Kasumi-1 (cell line): ENCODE measurements at regions not wholly inside any gene's neighbourhood (a gene's known extent, or its start where the extent isn't known, plus 50 kb on each side); places are given as distances from the start of the nearest gene placed in this dataset.

ENCODE experiments used
- DNase-seq, 2 experiments: peaks; one replicate each; lab custom pipeline; 2025; lab: John Stamatoyannopoulos, UW

DNA sequence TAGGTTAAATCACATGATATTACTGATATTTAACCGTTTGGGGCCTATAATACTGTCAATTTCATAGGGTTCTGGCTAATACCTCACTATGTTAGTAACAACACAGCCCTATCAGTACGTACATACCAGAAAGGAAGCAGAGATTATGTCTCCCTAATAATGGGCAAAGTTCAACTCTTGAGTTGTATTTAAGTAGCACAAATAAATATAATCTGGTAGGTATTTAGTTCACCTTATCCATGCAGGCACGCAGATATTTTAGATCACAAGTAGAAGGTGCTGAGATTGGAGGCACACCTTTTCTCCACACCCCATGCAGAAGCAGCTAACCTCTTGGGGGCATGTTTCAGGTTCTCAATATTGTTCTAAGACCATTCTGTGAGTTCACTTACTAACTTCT, 118.9 kb downstream of the IRS1 start:
- no peak for DNase-seq

DNA sequence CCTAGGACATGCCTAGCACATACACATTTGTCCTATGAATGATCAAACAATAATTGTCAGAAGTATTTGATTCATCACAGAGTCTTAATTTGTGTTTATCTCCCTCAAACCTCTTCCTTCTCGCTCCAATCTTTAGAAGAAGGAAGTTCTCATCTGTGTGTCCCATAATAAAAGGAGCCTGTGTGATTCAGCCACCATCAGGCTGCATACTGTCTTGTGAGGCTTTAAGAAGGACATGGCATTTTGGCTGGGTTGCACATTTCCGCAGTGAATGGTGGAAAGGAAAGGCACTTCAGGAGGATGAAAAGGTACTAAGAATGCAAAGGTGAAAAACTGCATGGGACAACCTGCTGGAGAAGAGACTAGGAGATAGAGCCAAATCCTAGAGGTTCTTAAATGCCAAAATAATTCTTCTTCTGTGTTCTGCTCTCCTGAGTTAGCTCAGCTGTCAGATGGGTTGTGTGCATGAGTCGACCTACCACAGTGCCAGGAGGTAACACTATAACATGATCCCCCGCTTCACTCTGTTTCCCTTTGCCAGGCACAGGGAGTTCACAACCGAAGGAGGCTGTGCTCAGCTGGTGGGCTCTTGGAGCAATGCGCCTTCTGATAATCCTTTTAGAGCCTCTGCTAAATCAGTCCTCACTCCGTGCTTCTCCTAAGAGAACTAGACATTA, 120.1 kb downstream of the IRS1 start:
- no peak for DNase-seq

DNA sequence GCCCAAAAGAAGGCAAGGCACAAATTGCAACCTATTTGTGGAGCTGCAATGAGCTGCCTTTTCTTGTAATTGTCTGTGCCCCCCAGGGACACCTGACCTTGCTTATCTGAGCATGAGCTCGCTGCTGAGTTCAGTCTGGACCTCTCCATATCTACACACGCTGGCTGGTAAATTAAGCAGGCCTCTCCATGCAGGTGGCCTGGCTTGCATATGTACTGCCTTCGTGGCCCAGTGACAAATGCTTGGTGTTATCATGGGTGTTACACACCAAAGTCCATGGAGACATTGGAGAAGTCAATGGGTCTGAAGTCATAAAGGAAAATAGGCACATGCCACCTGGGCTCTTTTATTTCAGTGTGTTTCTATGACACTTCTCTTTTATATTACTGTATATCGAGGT, 121.2 kb downstream of the IRS1 start:
- DNase-seq = no peak

DNA sequence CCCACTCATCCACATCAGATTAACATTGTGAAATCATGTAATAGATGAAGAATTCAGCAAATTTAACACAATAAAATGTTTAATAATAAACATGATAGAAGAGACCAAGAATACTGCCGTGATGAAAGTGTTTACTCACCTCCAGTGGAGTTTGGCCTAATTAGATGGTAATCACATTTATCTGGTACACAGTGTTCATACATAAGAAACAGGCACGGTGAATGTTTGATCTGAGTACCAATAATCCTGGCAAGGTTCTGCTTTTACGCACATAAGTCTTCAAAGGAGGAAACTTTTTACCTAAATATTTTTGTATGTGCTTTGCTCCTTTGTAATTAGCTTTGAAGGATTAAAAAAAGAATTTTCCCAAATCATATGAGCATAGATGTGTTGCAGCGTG, 122.5 kb downstream of the IRS1 start:
- no peak for DNase-seq

DNA sequence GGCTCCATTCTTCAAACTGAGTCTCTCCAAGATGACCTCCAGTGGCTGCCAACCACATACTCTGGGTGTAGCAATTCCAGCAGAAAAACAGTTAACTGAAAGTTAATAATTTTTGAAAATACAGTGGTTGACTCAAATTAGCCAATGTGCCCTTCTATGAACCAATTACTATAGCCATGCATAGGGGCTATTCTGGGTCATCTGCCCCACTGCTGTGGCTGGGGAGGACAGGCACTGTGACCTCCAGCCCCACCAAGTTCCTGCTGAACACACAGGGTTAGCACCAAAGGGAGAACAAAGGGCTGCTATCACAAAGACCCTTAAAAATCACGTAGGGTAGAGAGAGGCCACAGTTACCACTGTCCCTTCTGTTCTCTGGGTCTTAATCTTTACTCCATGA, 123.0 kb downstream of the IRS1 start:
- DNase-seq = no peak

DNA sequence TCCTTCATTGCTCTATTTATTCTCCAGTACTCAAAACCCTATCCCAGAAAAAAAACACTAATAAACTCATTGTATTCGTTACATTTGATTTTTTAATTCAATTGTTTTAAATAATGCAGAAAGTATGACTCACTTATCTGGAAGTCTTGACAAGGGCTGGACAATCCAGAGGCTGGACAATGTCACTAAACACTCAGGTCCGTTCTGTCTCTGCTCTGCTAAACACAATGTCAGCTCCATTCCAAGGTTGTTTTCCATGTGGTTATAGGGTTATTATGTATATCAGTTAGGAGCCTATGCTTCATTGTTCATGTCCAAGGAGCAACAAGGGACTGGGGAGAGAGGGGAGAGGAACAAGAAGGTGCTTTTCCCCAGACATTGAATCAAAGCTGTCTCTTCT, 125.5 kb downstream of the IRS1 start:
- no peak for DNase-seq

DNA sequence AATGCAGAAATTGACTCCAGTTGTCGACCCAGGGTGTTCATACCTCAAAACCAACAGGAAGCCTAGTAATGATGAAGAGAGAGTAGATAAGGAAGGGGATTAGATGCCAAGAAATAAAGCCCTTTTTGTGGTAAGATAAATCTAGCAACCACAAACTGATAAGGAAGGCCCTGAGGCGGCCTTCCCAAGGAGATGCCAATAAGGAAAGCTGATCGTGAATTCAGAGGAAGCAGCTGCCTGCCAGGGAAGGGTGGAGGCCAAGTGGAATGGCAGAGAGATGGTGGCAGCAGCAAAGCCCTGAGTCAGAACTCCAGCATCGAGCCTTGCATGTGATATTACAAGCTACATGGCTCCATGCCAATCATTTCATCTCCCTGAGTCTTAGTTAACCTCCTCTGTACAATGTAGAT, 126.3 kb downstream of the IRS1 start:
- DNase-seq = peak; percentile 8 to 17

DNA sequence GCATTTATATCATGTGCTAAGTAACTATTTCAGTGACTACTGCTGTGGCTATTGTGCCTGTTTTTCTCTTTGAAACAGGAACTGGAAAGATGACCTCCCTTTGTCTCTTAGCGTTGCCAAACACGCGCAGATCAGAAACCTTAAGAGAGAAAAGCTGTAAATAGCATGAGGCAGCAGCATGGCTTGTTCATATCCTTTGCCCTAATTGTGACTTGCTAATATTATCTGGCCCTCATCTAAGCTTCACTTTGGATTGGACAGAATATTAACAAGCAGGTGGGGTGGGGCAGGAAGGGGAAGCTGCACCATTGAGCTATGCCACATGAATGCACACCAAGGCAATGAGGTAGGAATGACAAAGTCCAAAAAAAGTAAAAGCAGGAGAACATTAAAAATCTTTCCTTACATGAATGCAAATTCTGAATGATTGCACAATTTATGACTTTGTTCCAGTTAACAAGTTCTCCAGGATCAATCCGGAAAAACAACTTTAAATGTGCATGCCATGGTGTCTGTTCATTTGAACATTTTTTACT, 128.4 kb downstream of the IRS1 start:
- DNase-seq = no peak

DNA sequence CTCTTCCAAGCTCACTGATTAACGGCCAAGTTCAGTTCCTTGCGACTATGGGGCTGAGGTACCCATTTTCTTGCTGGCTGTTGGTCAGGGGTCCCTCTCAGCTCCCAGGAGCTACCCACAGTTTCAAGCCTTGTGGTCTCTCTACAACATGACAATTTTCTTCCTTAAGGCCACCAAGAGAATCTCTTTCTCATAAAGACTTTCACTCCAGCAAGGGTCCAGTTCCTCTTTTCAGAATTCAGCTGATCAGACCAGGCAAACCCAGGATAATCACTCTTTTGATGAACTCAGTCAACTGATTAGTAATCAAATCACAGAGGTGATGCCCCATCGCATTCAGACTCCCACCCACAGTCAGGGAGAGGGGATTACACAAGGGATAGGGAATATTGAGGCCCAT, 129.7 kb downstream of the IRS1 start:
- DNase-seq = no peak

DNA sequence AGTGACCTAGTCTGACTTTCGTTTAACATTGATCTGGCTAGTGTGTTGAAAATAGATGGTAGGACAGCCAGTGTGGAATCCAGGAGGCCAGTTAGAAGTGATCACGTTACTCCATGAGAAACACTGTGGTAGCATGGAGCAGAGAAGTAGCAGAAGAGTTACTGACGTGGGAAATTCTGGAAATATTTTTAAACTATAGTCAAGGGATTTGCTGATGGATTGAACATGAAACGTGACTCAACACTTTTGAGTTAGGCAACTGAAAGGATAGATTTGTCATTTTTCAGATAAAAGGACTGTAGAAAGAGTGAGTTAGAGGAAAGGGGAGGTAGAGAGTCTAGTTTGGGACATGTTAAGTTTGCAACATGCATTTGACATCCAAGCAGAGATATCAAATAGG, 130.4 kb downstream of the IRS1 start:
- DNase-seq = no peak

DNA sequence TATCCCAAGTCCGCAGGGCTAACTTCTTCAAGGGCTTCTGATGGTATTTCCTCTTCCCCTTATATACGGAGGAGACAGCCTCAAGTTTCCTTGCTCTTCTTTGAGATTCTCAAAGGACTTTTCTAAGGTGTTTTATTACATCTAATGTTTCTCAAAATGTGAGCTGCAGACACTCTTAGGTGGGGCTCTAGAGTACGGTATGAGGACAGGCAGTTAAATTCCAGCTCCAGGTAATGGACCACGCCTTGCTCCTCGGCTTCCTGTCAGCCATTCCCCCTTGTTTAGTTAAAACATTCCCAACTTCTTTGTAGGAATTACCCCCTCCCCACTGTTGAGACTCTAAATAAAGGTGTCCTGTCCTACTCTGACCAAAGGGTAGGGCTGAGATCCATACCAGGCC, 131.9 kb downstream of the IRS1 start:
- no peak for DNase-seq

DNA sequence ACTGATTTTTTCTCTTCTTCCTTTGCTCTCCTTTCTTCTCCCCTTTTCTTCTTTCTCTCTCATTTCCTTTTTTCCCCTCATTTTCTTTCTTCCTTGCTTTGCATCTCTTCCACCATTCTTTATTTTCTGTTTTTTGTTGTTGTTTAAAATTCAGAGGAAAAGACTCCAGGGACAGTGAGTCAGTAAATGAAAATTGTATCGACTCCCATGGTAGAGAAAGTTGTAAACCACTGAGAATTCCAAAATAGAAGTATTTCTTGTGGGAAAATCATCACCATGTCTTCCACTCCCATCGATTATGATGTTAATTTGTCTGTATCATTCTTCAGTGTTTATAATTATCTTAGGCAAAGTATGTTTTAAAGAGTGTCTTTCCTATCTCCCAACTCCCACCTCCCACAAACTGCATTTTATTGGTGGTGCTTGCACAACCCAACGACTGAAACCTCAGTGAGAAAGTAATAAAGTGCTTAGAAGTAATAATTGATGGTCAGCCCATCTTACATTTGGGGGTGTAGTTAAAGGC, 134.3 kb downstream of the IRS1 start:
- DNase-seq = no peak

DNA sequence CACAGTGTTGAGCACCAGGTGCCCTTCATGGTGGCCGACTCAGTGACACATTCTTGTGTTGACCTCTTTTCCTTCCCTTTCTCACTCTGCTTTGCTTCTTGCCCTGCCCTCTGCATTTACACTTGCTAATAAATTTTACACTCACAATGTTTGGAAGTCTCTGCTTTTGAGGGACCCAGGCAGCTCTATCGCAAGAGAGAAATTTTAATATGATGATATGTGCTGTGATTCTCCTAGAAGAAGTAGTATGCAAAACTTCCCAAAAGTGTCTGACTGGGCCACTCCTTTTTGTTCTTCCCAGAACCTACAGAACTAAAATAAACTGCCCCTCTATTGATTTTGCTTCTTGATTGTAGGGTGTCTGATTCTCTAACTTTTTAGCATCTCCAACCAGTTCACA, 135.0 kb downstream of the IRS1 start:
- no peak for DNase-seq

DNA sequence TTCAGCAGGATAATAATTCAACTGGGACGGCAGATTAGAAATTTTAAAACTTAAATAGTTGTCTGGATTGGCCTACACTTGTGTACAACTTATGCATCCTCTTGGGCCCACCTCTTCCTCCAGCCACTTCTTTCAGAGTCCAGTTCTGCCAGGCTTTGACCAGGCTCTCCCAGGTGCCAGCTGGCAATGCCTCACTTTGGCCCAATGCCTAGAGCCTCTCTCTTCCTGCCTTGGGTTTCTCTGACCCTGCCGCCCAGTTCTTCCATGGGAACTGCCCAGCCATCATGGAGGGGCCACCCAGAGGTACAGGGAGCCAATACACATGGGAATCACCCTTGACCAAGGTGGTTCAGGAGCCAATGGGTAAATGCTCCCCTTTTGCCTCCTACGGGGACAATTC, 135.5 kb downstream of the IRS1 start:
- no peak for DNase-seq

DNA sequence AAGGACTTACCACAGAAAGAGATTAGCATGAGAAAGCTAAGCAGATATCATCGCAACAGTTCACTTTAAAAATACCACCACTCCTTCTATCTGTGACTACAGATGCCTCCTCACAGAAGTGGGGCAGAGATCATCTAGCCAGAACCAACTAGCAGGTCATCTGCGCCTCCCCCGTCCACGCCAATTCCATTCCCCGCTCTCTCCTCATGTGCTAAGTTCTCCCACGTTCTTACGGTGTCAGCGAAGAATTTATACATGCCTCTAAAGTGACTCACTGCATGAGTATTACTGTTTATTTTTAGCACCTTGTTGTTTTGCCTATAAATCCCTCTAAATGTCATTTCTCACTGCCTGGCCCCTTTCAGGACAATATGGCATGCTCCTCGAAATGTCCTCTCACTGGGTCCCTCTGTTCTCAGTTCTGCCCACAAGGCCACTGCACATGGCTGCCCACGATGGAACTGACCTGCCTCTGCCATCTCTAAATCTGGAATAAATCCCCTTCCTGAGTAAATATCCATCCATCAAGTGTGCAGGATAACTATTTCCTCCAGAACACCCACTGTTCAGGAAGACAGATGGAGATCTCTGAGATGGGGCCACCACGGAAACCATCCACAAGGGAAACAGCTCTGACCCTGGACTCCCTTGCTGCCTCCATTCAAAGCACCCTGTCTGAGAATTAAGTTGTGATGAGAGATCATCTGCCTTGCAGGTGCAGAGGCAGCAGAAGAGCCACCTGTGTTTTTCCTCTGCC, 137.7 kb downstream of the IRS1 start:
- no peak for DNase-seq

DNA sequence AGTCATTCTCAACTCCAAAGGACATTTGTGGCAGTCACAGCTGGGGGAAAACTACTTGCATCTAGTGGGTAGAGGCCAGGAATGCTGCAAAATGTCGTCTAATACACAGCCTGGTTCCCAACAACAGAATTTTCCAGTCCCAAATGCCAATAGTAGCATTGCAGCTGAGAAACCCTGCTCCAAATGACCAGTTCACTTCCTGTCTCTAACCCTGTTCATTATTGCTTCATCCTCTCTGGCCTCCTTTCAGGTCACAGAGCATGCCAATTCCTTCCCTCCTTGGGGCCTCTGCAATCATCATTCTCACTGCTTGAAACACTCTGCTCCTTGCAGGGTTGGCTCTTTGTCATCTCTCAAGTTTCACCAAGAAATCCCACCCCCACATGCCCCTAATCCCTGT, 139.1 kb downstream of the IRS1 start:
- peak in 1 of 2 experiments; percentile 1 for DNase-seq

DNA sequence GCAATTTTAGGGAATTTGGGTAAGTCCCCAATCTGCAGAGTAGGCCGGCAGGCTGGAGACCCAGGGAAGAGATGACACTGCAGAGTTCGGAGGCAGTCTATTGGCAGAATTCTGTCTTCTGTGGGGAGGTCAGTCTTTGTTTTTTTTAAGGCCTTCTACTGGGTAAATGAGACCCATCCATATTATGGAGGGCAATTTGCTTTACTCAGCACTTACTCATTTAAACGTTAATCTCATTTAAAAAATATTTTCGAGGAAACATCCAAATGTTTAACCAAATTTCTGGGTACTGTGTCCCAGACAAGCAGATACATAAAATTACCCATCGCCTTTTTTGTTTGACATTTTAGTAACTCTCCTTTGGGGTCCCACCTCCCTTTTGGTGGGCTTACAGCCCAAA, 139.5 kb downstream of the IRS1 start:
- DNase-seq = no peak

DNA sequence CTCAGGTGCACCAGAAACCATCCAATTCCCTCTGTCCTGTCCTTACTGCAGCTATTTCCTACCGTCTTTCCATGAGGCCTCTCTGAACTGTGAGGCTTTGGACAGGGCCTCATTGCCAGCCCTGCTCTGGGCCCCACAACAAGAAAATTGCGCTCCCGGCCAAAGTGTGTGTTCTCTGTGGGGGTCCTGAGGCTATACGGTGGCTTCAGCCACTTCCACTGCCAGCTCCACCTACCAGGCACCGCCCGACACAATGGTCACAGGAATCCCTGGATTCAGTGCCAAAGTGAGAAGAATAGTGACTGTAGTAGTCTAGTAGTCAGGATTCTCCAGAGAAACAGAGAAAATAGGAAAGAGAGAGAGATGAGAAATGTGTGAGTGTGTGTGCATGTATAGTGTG, 140.2 kb downstream of the IRS1 start:
- no peak for DNase-seq

DNA sequence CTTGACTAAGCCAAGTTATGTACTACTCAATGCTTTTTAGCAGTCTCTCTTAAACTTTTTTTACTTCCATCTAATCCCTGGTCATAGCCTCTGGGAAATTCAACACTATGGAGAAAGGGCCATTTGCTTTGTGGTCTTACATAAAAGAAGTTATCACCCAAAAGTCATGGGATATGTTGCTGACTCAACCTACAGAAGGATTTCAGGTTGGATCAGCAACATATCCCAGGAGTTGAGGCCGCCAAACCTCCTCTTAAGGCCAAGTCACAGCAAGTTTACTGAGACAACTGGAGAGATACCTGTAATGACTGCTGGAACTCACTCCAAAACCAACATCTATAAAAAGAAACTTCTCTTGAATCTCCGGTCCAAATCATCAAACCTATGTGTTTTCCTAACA, 141.1 kb downstream of the IRS1 start:
- DNase-seq = no peak

DNA sequence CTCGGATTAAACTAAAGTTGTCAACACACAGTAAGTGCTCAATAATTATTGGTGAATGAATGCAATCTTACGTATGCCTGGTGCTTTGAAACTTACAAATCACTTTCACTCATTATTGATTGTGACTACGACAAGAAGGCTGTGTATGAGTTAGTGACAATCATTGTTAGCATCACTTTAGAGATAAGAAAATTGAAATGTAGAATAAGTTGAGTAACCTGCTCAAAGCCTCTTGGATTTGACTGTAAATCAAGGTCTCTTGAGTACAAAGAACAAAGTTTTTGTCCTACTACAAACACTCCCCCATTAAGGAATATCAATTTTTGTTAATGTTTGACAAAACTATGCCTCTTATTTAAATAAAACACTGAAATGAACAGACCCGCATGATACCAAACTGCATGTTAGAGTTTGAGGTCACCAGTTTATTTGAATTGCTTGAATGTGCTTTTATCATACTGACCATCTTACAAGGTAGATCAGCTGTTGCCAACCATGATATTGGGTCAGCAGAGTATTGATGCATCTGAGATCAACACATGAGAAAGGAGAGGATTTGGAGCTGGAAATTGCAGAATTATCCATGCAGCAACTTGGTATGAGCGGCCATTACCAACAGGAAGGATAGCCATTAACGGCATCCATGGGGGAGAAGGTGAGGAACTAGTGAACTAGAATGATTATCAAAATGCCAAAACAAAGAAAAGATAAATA, 142.1 kb downstream of the IRS1 start:
- DNase-seq = no peak

DNA sequence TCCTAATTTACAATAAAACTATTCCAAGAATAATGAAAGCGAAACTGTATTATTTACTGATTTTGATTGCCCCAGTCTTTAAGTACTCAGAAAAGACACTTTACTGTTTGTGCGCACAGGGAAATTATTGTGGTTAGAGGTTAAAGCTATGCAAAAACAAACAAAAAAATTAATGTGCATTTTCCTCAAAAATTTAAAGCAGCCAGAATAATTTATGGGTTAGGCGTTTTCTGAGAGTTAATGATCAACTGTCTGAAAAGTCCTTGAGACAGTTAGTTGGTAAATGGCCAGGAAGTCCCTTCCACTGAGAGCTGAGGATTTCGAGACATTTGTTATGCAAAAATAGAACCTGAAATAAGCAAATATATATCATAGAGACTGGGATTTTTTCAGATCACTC, 143.3 kb downstream of the IRS1 start:
- no peak for DNase-seq

DNA sequence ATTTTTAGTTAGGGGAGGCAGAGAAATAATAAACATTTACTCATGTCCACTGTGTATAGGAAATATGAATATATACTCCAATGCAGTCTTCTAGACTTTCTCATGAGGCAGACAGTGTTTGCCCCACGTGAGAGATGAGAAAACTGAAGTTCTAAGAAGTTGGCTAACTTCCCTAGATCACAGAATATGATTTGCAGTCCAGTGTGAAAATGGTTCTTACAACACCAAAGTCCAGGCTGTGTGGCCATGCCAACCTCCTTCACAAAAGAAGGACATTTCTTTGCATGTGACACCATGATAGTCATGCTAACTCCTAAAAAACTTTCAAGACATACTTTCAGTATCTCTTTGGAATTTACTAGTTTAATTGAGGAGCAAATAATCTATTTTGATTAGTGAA, 143.7 kb downstream of the IRS1 start:
- DNase-seq = no peak
